Gastroesophageal sphincter (tissue), 3 donors: ENCODE measurements at regions not wholly inside any gene's neighbourhood (a gene's known extent, or its start where the extent isn't known, plus 50 kb on each side); places are given as distances from the start of the nearest gene placed in this dataset.

Source experiments
- CTCF ChIP-seq, 4 experiments: fragments of 200-600 bp in 2 of 4; fragments of 450-650 bp in 2 of 4; sonication (generic) in 1 of 4; IDR thresholded peaks; one replicate each; pipeline ENCODE4 v1.5.1; 2017 to 2019; ENCODE audit warnings: antibody characterized with exemption in 4 of 4, mild to moderate bottlenecking in 2 of 4, moderate library complexity in 2 of 4
- EP300 ChIP-seq: sonication (generic); formaldehyde crosslinking; IDR thresholded peaks from one replicate; pipeline ENCODE4 v1.6.1; 2017; ENCODE audit warnings: antibody characterized with exemption, mild to moderate bottlenecking
- POLR2A ChIP-seq, 2 donors: fragments of 450-650 bp; IDR thresholded peaks; one replicate each; pipeline ENCODE4 v1.6.1; 2017; ENCODE audit warnings: antibody characterized with exemption in 2 of 2, mild to moderate bottlenecking in 2 of 2, moderate library complexity in 1 of 2
- POLR2AphosphoS5 ChIP-seq: sonication (generic); formaldehyde crosslinking; IDR thresholded peaks from one replicate; pipeline ENCODE4 v1.6.1; 2017; ENCODE audit warnings: antibody characterized with exemption

GRCh38 chr14:82719617-82720016 is 1186.0 kb upstream of the SEL1L start:
- TF ChIP-seq CTCF (IDR thresholded peaks at IDR 0.05) (no peak), POLR2AphosphoS5 (no peak), EP300 (no peak), POLR2A (IDR thresholded peaks at IDR 0.05) (no peak)
